ENCODE measurements at regions not wholly inside any gene's neighbourhood (a gene's known extent, or its start where the extent isn't known, plus 50 kb on each side); places are given as distances from the start of the nearest gene placed in this dataset.

GRCh38 chr4:33296876-33297455 lies 2576.8 kb downstream of the PCDH7 start:
- DNase-seq: no peak
- H3K4me1 Mint-ChIP-seq (ENCODE audit: low read depth): no peaks in the 10 kb centered on the region
- H3K27ac Mint-ChIP-seq: no peak overlapping the region
- peaks cover 11% of the 10 kb centered on the region for H3K9me3 Mint-ChIP-seq
- no peak overlapping the region for H3K4me3 Mint-ChIP-seq
- TF ChIP-seq CTCF (IDR thresholded peaks at IDR 0.05): no peak
- H3K27me3 Mint-ChIP-seq (ENCODE audit: insufficient read depth): no peaks in the 10 kb centered on the region; the same call in 1 of the 2 replicates
- H3K36me3 Mint-ChIP-seq (ENCODE audit: low read depth): no peaks in the 10 kb centered on the region

- H3K27ac Mint-ChIP-seq: no peak overlapping the region
Observed at GRCh38 chr4:33302321-33302720, 2582.2 kb downstream of the PCDH7 start.

GRCh38 chr4:33306131-33306530 lies 2586.0 kb downstream of the PCDH7 start:
- no peak overlapping the region for H3K4me3 Mint-ChIP-seq
- TF ChIP-seq CTCF (IDR thresholded peaks at IDR 0.05): no peak

More at GRCh38 chr4:33302321-33302720, 2582.2 kb downstream of the PCDH7 start:
- Mint-ChIP-seq H3K36me3 (ENCODE audit: low read depth) (no peaks in the 10 kb centered on the region), H3K4me1 (ENCODE audit: low read depth) (no peaks in the 10 kb centered on the region), H3K4me3 (no peak overlapping the region), H3K9me3 (peaks cover 18% of the 10 kb centered on the region), H3K27me3 (ENCODE audit: insufficient read depth) (no peaks in the 10 kb centered on the region)
- DNase-seq: no peak
- no peak for TF ChIP-seq CTCF (IDR thresholded peaks at IDR 0.05)

GRCh38 chr4:33316033-33316432 lies 2595.9 kb downstream of the PCDH7 start:
- Mint-ChIP-seq H3K4me3 (no peak overlapping the region), H3K9me3 (peaks cover 30% of the 10 kb centered on the region), H3K27me3 (ENCODE audit: insufficient read depth) (no peaks in the 10 kb centered on the region), H3K36me3 (ENCODE audit: low read depth) (no peaks in the 10 kb centered on the region), H3K4me1 (ENCODE audit: low read depth) (no peaks in the 10 kb centered on the region), H3K27ac (no peak overlapping the region)
- no peak for TF ChIP-seq CTCF (IDR thresholded peaks at IDR 0.05)
- DNase-seq: no peak

More at GRCh38 chr4:33306131-33306530, 2586.0 kb downstream of the PCDH7 start:
- H3K36me3 Mint-ChIP-seq (ENCODE audit: low read depth): no peaks in the 10 kb centered on the region
- no peaks in the 10 kb centered on the region for H3K27me3 Mint-ChIP-seq (ENCODE audit: insufficient read depth)
- H3K27ac Mint-ChIP-seq: no peak overlapping the region
- H3K9me3 Mint-ChIP-seq: peaks cover 18% of the 10 kb centered on the region
- DNase-seq: no peak
- H3K4me1 Mint-ChIP-seq (ENCODE audit: low read depth): no peaks in the 10 kb centered on the region

- Mint-ChIP-seq H3K36me3 (ENCODE audit: low read depth) (no peaks in the 10 kb centered on the region), H3K9me3 (peaks cover 30% of the 10 kb centered on the region), H3K4me3 (no peak overlapping the region), H3K4me1 (ENCODE audit: low read depth) (no peaks in the 10 kb centered on the region), H3K27me3 (ENCODE audit: insufficient read depth) (no peaks in the 10 kb centered on the region), H3K27ac (no peak overlapping the region)
- DNase-seq: no peak
- TF ChIP-seq CTCF (IDR thresholded peaks at IDR 0.05): no peak
Observed at GRCh38 chr4:33316578-33316977, 2596.4 kb downstream of the PCDH7 start.

All from HFFc6 (cell line).